Body of pancreas (tissue), 4 donors: ENCODE measurements at regions not wholly inside any gene's neighbourhood (a gene's known extent, or its start where the extent isn't known, plus 50 kb on each side); places are given as distances from the start of the nearest gene placed in this dataset.

Experiments used
- ATAC-seq: fragments of 150-250 bp; one replicate; pipeline ENCODE4 v1.9.1; 2016
- DNase-seq, 4 donors: peaks; one replicate each; pipeline ENCODE4 v3.0.0-alpha.2; 2019
- H3K27ac ChIP-seq, 4 donors: fragments of 200-600 bp; sonication (generic); 1 replicate in 3 of 4; 2 replicates in 1 of 4; pipeline versions ENCODE4 v1.5.1 to v1.6.1; 2016 to 2019; ENCODE audit warnings: mild to moderate bottlenecking in 1 of 4, mixed read lengths in 1 of 4, moderate library complexity in 1 of 4
- H3K27me3 ChIP-seq, 2 donors: fragments of 200-600 bp; sonication (generic); one replicate each; pipeline ENCODE4 v1.6.0; 2016; ENCODE audit warnings: mild to moderate bottlenecking in 1 of 2
- H3K36me3 ChIP-seq, 2 donors: fragments of 200-600 bp; sonication (generic); replicated peaks in 1 of 2; 2 replicates each; pipeline ENCODE4 v1.5.1; 2016; ENCODE audit warnings: low read depth in 2 of 2; ENCODE audit not compliant: insufficient read depth in 1 of 2
- H3K4me1 ChIP-seq: fragments of 200-600 bp; sonication (generic); one replicate; pipeline ENCODE4 v1.6.0; 2016
- H3K4me3 ChIP-seq, 2 donors: fragments of 200-600 bp; sonication (generic); 1 replicate in 1 of 2; 2 replicates in 1 of 2; pipeline ENCODE4 v1.5.1; 2016 to 2019
- H3K9me3 ChIP-seq, 3 donors: fragments of 200-600 bp; sonication (generic); 1 replicate in 2 of 3; 2 replicates in 1 of 3; pipeline ENCODE4 v1.5.1; 2016
- POLR2A ChIP-seq, 3 donors: fragments of 450-650 bp; IDR thresholded peaks; one replicate each; pipeline ENCODE4 v1.6.1; 2016; ENCODE audit warnings: antibody characterized with exemption in 3 of 3, mild to moderate bottlenecking in 2 of 3
- WGBS, 2 donors: methylation state at CpG; one replicate each; pipeline ENCODE4 v1.1.5; 2017; 5-methylcytosine and 5-hydroxymethylcytosine counted together
- intact Hi-C: fragments of 100-400 bp; cut with DNase I; formaldehyde crosslinking; loops from one replicate; pipeline ENCODE4 v1.15.1; 2023
- TF ChIP-seq, protein P1 (sequence below), 7 experiments: fragments of 450-650 bp in 4 of 7; fragments of 200-600 bp in 3 of 7; sonication (generic) in 3 of 7; IDR thresholded peaks; one replicate each; pipeline ENCODE4 v1.5.1; 2016 to 2019; ENCODE audit warnings: antibody characterized with exemption in 7 of 7

GRCh38 chr6:16959789-16960188 is 142.1 kb upstream of the STMND1 start:
- H3K36me3 ChIP-seq = no peaks in the 10 kb centered on the region
- 48 to 52% methylated on average over 1 of the region's 1 CpG for WGBS, 2 donors

GRCh38 chr6:16956361-16956760 is 145.5 kb upstream of the STMND1 start:
- TF ChIP-seq POLR2A (IDR thresholded peaks at IDR 0.05) = no peak
- TF ChIP-seq, protein P1, sequence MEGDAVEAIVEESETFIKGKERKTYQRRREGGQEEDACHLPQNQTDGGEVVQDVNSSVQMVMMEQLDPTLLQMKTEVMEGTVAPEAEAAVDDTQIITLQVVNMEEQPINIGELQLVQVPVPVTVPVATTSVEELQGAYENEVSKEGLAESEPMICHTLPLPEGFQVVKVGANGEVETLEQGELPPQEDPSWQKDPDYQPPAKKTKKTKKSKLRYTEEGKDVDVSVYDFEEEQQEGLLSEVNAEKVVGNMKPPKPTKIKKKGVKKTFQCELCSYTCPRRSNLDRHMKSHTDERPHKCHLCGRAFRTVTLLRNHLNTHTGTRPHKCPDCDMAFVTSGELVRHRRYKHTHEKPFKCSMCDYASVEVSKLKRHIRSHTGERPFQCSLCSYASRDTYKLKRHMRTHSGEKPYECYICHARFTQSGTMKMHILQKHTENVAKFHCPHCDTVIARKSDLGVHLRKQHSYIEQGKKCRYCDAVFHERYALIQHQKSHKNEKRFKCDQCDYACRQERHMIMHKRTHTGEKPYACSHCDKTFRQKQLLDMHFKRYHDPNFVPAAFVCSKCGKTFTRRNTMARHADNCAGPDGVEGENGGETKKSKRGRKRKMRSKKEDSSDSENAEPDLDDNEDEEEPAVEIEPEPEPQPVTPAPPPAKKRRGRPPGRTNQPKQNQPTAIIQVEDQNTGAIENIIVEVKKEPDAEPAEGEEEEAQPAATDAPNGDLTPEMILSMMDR (IDR thresholded peaks at IDR 0.05) = no peak
- 68 to 77% methylated on average over 2 of the region's 2 CpGs for WGBS, 2 donors
- DNase-seq (no peak), ATAC-seq (no peak)
- intact Hi-C loops = no loop called here
- Histone ChIP-seq H3K36me3 (no peaks in the 10 kb centered on the region), H3K9me3 (no peaks in the 10 kb centered on the region), H3K27ac (no peak overlapping the region), H3K4me3 (no peak overlapping the region), H3K4me1 (no peaks in the 10 kb centered on the region), H3K27me3 (no peaks in the 10 kb centered on the region)

More at GRCh38 chr6:16959789-16960188, 142.1 kb upstream of the STMND1 start:
- DNase-seq (no peak), ATAC-seq (no peak)
- Histone ChIP-seq H3K27me3 (no peaks in the 10 kb centered on the region), H3K9me3 (no peaks in the 10 kb centered on the region), H3K4me3 (no peak overlapping the region), H3K4me1 (peaks cover 3% of the 10 kb centered on the region), H3K27ac (no peak overlapping the region)
- intact Hi-C loops = no loop called here
- TF ChIP-seq POLR2A (IDR thresholded peaks at IDR 0.05) = no peak
- TF ChIP-seq, protein P1 (IDR thresholded peaks at IDR 0.05) = no peak

- TF ChIP-seq, protein P1 (IDR thresholded peaks at IDR 0.05) = no peak
- TF ChIP-seq POLR2A (IDR thresholded peaks at IDR 0.05) = no peak
- H3K36me3 ChIP-seq = no peaks in the 10 kb centered on the region
- ATAC-seq = no peak
- 68 to 75% methylated on average over 5 of the region's 5 CpGs for WGBS, 2 donors
- H3K4me3 ChIP-seq = no peak overlapping the region
- H3K27me3 ChIP-seq = no peaks in the 10 kb centered on the region
- no peak overlapping the region for H3K27ac ChIP-seq
- no peak for DNase-seq
- H3K4me1 ChIP-seq = no peaks in the 10 kb centered on the region
- intact Hi-C loops = no loop called here
- H3K9me3 ChIP-seq = no peaks in the 10 kb centered on the region
Observed at GRCh38 chr6:16955899-16956298, 146.0 kb upstream of the STMND1 start.

GRCh38 chr6:16953905-16954304 is 147.9 kb upstream of the STMND1 start:
- ATAC-seq = no peak
- Histone ChIP-seq H3K4me1 (no peaks in the 10 kb centered on the region), H3K27ac (no peak overlapping the region), H3K27me3 (no peaks in the 10 kb centered on the region), H3K36me3 (no peaks in the 10 kb centered on the region), H3K4me3 (no peak overlapping the region), H3K9me3 (no peaks in the 10 kb centered on the region)
- no peak for DNase-seq
- intact Hi-C loops = no loop called here
- no peak for TF ChIP-seq POLR2A (IDR thresholded peaks at IDR 0.05)
- TF ChIP-seq, protein P1 (IDR thresholded peaks at IDR 0.05) = no peak
- 51 to 90% methylated on average over 2 of the region's 2 CpGs for WGBS, 2 donors

DNA sequence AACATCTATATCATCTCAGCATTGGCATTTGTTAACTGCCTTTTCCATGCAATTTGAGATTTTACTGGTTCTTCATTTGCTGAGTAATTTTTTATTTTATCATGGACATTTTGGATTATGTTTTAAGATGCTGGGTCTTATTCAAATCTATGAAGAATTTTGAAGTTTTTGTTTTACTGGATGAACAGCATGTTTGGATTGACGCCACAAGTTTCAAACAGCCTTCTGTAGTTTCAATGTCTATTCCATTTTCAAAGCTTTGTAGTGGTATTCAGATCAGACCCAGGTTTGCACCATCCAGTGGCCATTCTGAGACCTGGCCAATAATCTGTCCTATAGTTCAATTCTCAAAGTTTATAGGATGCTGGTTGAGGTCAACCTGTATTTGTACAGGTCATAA is 148.4 kb upstream of the STMND1 start:
- Histone ChIP-seq H3K4me1 (no peaks in the 10 kb centered on the region), H3K9me3 (no peaks in the 10 kb centered on the region), H3K36me3 (no peaks in the 10 kb centered on the region), H3K27ac (no peak overlapping the region), H3K27me3 (no peaks in the 10 kb centered on the region), H3K4me3 (no peak overlapping the region)
- 88 to 92% methylated on average over 1 of the region's 1 CpG for WGBS, 2 donors
- no peak for DNase-seq
- no peak for ATAC-seq
- TF ChIP-seq POLR2A (IDR thresholded peaks at IDR 0.05) = no peak
- TF ChIP-seq, protein P1 (IDR thresholded peaks at IDR 0.05) = no peak
- intact Hi-C loops = no loop called here
